Anterior cingulate cortex (tissue), 58 donors: ENCODE measurements at regions not wholly inside any gene's neighbourhood (a gene's known extent, or its start where the extent isn't known, plus 50 kb on each side); places are given as distances from the start of the nearest gene placed in this dataset.

Experiments
- DNase-seq, 58 donors: peaks; one replicate each; lab custom pipeline; 2025; lab: John Stamatoyannopoulos, UW

DNA sequence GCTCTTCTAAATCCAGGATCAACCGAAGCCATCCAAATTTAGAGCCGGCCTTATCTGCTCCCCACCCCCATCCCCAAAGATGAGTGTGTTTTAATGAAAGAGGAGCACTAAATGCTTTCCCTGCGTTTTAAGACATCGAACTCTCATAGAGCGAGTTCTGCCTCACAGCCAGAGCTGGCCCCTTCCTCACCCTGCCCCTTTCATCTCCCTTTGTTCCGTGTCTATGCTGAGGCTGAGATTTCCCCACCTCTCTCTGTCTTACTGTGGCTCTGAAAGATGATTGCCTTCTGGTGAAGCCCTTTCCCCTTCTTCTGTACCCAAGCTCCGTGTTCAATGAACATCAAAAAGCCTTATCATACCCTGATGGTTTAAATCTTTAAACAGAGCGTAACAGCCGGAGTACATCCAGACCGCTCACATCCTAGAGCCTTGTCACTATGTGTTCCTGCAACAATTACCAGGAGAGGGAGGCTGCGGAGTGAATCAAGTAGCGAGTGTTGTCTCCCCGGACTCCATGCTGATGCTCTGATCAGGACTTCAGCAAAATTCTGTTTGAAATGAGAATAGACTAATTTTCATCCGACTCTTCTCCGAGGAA is 110.1 kb downstream of the ZNF326 start:
- no peak for DNase-seq

DNA sequence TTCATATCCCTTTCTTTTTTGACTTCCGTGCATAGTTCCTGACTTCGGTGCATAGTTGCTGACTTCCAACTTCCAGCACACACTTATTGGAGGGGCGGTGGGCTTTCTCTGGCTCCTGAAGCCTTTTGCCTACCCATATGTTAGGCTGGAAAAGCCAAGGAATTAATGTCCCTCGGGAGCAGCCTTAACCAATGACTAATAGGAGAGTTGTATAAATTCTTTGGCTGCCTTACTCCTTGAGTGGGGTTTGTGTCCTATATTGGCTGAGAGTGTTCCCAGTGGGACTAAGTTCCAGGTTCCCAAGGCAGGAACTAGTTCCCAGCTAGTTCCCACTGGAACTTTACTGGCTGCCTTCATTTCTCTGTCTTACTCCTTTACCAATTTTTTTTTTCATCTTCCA is 105.7 kb downstream of the ZNF326 start:
- DNase-seq = no peak

DNA sequence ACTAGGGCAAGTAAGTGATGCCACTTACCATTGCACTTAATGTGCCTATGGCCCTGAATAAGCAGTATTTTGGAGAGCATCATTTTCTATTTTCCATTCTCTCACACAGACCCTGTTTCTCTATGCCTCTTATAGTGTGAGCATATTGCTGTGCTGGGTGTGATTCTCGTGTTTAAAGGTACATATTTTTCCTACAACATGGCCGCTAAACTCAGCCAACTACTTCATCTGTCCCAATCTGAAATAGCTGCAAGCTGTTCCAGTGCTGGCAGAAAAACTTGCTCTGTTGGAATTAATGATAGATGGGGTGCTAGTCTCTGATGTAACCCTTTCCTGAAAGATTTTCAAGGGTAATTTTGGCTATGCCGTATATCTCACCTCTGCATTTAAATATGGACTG is 97.5 kb downstream of the ZNF326 start:
- DNase-seq = peak in 1 of 58 donors; percentile 1
